Activated CD4-positive, alpha-beta T cell treated with anti-CD3 and anti-CD28 coated beads, Interleukin-2, amount 10 ng/mL, durations not matched to agents 24 days and 14 days (primary cell): ENCODE measurements at regions not wholly inside any gene's neighbourhood (a gene's known extent, or its start where the extent isn't known, plus 50 kb on each side); places are given as distances from the start of the nearest gene placed in this dataset.
"Not testable (repeated sequence)": the region's sequence is repeated elsewhere in the genome, so short reads cannot be mapped to it uniquely, and the experiment has no call there.

ENCODE experiments used
- DNase-seq: peaks from one replicate; pipeline ENCODE4 v3.0.0; 2022
- H3K27ac Mint-ChIP-seq: one replicate; pipeline ENCODE4 v1.8.0; 2022; ENCODE audit warnings: mild to moderate bottlenecking, mixed read lengths
- H3K27me3 Mint-ChIP-seq: one replicate; pipeline ENCODE4 v1.8.0; 2022; ENCODE audit warnings: mixed read lengths
- H3K36me3 Mint-ChIP-seq: one replicate; pipeline ENCODE4 v1.8.0; 2022; ENCODE audit warnings: low read depth, mild to moderate bottlenecking, mixed read lengths
- H3K4me1 Mint-ChIP-seq: one replicate; pipeline ENCODE4 v1.8.0; 2021; ENCODE audit warnings: mixed read lengths
- H3K4me3 Mint-ChIP-seq: one replicate; pipeline ENCODE4 v1.8.0; 2022; ENCODE audit warnings: mild to moderate bottlenecking, moderate library complexity, mixed read lengths
- H3K9me3 Mint-ChIP-seq: one replicate; pipeline ENCODE4 v1.8.0; 2021; ENCODE audit warnings: mixed read lengths
- intact Hi-C: fragments of 100-400 bp; cut with micrococcal nuclease; formaldehyde crosslinking; loops from one replicate; pipeline ENCODE4 v1.15.1; 2023

DNA sequence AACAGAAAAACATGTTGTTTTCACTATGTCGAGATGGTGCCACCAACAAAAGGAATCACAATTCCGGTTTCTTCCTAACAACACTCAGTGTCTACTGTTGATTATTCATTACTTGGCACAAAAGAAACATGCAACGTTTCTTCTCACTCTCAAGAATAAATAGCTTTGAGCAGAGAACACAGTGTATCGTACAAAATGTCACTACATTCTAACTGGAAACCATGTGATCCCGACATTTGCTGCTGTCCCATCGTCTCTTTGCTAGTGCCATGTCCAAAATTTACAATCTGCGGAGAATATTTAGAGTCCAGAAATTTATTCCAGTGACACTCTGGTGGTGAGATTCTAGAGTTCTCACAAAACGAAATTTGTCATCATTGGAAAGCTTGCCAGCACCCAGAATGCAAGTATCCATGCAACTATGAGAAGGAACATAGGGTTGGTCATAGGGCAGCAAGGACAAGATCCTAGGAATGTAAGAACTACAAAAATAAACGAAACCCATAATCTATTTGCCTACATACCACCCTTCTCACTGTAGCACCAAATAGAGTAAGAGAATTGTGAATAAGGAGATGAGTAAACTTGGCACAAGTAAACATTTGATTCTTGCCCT is 505.1 kb downstream of the LTN1 start:
- H3K4me1 Mint-ChIP-seq, result no peaks in the 10 kb centered on the region
- no peak for DNase-seq
- no peaks in the 10 kb centered on the region for H3K27me3 Mint-ChIP-seq
- no peaks in the 10 kb centered on the region for H3K9me3 Mint-ChIP-seq
- H3K36me3 Mint-ChIP-seq, result no peaks in the 10 kb centered on the region
- intact Hi-C loops, result no loop called here
- no peak overlapping the region for H3K4me3 Mint-ChIP-seq
- H3K27ac Mint-ChIP-seq, result no peak overlapping the region

DNA sequence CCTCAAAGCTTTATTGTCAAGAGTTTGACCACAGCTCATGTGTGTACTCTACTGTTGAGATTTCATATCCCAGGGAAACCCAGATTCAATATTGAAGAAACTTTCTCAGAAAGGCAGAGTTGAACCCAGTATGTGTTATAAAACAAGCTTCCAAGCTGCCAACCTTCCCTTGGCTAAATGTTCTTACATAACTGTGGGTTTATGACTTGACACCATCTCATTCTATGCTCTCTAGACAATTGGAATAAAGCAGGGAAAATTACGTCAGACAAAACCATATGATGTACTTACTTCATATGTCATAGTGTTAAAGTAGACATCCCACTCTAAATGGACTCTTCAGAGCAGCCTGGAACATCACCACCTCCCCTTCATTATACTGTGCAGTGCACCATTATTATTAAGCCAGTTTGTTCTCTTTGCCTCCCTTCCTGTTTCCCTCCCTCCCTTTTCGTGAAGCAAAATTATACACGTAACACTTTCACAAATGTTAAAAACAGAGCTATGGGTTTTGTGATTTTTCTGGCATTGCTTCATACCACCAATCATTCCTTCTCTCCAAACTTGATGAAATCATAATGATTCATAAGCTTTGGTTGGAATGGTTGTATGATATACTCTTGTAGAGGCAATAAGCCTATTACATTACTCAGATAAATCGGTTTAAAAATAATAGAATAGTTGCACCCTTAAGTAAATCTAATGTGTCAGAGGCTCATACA is 507.2 kb downstream of the LTN1 start:
- Mint-ChIP-seq H3K27ac (no peak overlapping the region), H3K4me1 (no peaks in the 10 kb centered on the region), H3K4me3 (no peak overlapping the region), H3K27me3 (no peaks in the 10 kb centered on the region), H3K9me3 (no peaks in the 10 kb centered on the region), H3K36me3 (no peaks in the 10 kb centered on the region)
- no peak for DNase-seq
- intact Hi-C loops, result no loop called here

DNA sequence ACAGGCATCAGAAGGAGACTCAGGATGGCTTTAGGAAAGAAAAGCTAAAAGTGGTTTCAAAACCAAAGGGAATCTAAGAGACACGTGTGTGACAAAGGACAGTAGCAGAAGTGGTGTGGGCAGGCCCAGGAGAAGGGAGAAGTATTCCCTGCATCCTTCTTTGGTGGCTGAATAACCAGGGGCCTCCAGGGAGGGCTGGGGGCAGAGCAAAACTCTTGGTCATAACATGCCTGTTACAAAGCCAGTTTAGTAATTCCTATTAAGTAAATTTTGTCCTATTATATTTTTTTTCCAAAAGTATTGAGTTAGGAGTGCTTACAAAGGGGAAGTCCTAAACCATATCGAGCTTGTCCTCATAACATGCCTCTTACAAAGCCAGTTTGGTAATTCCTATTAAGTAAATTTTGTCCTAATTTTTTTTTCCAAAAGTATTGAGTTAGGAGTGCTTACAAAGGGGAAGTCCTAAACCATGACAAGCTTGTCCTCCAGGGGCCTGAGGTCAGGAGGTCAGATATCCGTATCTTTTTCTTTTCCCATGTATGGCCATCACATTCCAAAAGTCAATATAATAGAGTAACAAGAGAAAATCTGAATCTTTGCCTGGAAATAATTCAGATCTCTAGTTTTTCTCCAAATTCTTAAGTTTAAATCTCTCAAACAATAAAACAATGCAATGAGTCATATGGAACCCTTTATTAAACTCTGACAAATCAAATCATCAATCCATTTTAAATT is 509.2 kb downstream of the LTN1 start:
- no peak for DNase-seq
- H3K4me1 Mint-ChIP-seq, result no peaks in the 10 kb centered on the region
- no peaks in the 10 kb centered on the region for H3K36me3 Mint-ChIP-seq
- H3K9me3 Mint-ChIP-seq, result no peaks in the 10 kb centered on the region
- H3K27me3 Mint-ChIP-seq, result no peaks in the 10 kb centered on the region
- no peak overlapping the region for H3K4me3 Mint-ChIP-seq
- no peak overlapping the region for H3K27ac Mint-ChIP-seq
- intact Hi-C loops, result no loop called here

DNA sequence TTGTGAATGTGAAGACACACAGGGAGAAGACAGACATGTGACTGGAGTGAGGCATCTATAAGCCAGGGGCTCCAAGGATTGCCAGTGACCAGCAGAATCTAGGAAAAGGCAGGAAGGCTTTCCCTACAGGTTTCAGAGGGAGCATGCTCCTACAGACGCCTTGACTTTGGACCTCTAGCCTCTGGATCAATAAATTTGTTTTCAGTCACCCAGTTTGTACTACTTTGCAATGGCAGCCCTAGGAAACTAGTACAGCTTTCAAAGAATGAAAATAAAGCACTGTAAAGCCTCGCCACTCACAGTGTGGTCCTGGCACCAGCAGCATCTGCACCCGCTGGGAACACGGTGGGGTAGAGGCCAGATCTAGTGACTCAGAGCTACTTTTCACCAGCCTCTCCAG is 510.0 kb downstream of the LTN1 start:
- Mint-ChIP-seq H3K36me3 (no peaks in the 10 kb centered on the region), H3K27ac (no peak overlapping the region), H3K27me3 (no peaks in the 10 kb centered on the region), H3K9me3 (no peaks in the 10 kb centered on the region), H3K4me1 (no peaks in the 10 kb centered on the region), H3K4me3 (no peak overlapping the region)
- no peak for DNase-seq
- intact Hi-C loops, result no loop called here

DNA sequence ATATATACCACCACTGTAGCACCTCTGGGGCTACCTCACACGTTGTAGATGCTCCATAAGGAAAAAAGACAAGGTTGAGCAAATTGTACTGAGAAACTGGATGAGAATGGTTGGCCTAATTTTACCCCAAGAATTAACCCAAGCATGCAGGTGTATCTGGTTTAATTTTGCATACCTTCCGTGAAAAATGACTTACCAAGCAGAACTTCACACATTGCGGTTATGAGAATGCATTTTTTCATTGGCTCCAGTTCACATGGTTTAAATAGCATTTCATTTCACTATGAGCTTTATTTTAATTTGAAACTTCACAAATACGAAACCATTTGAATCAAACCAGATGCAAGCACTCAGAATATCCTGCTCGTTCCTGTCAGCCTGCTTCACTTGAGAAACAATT is 512.2 kb downstream of the LTN1 start:
- Mint-ChIP-seq H3K36me3 (no peaks in the 10 kb centered on the region), H3K4me1 (no peaks in the 10 kb centered on the region), H3K4me3 (no peak overlapping the region), H3K27ac (no peak overlapping the region), H3K9me3 (no peaks in the 10 kb centered on the region), H3K27me3 (peaks cover 2% of the 10 kb centered on the region)
- intact Hi-C loops, result no loop called here
- no peak for DNase-seq

DNA sequence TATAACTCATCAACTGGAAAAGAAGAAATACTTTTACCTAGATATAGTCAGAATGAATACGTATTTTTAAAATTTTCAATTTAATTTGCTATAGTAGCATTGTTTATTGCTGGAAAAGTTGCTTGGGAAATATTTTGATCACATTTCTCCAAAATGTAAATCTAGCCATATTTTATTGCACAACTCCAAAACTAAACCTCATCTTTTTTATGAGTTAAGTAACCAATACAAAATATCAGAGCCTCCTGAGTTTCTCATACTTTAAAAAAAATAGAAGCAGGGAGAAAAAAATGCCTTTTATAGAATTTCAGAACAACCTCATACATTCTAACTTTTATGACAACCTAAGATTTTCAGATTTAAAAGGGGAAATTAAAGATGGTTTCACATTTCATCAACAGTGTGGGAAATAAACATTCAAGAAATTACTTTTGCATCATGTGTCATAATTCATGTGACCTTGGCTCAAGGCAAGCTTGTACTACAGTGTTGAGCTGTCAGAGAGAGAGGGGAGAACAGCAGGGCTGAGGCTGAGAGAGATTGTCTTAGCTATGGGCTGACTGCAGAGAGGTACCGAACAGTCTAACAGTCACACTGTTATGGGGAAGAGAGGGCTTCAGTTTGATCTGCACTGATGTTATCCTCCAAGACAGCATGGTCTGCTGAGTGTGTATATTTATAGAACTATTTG is 519.0 kb downstream of the LTN1 start:
- intact Hi-C loops, result no loop called here
- no peak for DNase-seq
- H3K4me3 Mint-ChIP-seq, result no peak overlapping the region
- H3K9me3 Mint-ChIP-seq, result no peaks in the 10 kb centered on the region
- H3K27ac Mint-ChIP-seq, result no peak overlapping the region
- H3K4me1 Mint-ChIP-seq, result peaks cover 2% of the 10 kb centered on the region
- H3K36me3 Mint-ChIP-seq, result no peaks in the 10 kb centered on the region
- H3K27me3 Mint-ChIP-seq, result peaks cover 5% of the 10 kb centered on the region

DNA sequence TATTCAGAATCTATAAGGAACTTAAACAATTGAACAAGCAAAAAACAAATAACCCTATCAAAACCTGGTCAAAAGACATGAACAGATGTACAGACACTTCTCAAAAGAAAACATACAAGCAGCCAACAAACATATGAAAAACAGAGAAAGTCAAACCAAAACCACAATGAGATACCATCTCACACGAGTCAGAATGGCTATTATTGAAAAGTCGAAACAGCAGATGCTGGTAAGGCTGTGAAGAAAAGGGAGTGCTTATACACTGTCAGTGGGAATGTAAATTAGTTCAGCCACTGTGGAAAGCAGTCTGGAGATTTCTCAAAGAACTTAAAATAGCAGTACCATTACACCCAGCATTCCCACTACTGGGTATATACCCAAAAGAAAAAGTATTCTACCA is 520.1 kb downstream of the LTN1 start:
- H3K36me3 Mint-ChIP-seq, H3K27me3 Mint-ChIP-seq, H3K4me1 Mint-ChIP-seq, intact Hi-C loops, H3K4me3 Mint-ChIP-seq, H3K27ac Mint-ChIP-seq, H3K9me3 Mint-ChIP-seq, DNase-seq: not testable (repeated sequence)

DNA sequence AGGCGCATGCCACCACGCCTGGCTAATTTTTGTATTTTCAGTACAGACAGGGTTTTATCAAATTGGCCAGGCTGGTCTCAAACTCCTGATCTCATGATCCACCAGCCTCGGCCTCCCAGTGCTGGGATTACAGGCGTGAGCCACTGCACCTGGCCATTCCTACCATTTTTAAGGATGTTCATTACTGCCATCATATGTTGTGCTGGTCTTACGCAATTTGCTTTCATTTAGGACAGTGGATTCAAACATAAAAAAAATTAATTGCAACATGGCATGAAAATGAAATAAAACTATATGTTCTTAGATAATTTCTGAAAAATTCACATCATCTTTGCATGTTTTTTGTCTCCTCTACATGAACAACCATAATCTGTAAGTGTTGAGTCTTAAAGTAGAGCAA is 527.7 kb downstream of the LTN1 start:
- Mint-ChIP-seq H3K27me3 (peaks cover 4% of the 10 kb centered on the region), H3K9me3 (no peaks in the 10 kb centered on the region), H3K36me3 (no peaks in the 10 kb centered on the region), H3K4me3 (no peak overlapping the region), H3K27ac (no peak overlapping the region), H3K4me1 (no peaks in the 10 kb centered on the region)
- intact Hi-C loops, result no loop called here
- no peak for DNase-seq

DNA sequence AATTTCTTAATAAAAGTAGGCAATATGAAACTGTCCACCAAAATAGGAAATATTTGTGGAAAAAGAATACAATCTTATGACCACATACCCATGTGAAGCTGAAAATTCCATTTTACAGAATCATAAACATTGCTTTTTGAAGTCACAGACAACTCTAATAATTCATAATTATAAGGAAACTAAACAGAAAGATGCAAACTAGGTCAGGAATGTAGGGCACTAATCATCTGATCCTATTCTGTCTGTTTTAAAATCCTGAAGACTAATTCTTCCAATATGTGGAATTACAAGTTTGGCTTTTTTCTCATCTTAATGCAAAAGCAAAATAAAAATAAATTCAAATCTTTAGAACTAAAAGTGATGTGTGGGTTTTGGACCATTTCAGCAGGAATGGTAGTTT is 528.6 kb downstream of the LTN1 start:
- intact Hi-C loops, result no loop called here
- H3K9me3 Mint-ChIP-seq, result no peaks in the 10 kb centered on the region

DNA sequence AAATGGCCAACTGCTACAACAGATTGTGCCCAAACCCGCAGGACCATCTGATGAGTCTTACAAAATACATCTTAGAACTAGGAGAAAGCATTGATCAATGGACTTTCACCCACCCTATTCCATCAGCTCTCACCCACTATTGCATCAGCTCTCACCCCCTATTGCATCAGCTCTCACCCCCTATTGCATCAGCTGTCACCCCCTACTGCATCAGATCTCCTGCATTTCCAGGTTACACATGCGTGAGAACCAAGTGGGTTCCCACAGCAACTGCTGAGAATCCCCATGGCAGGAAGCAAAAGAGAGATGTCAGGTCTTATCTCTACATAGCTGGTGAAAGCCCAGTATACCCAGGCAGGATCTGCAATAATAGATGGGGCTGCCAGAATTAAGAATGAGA is 533.5 kb downstream of the LTN1 start:
- intact Hi-C loops, result no loop called here
- no peak overlapping the region for H3K4me3 Mint-ChIP-seq

More for the DNA sequence above, 528.6 kb downstream of the LTN1 start:
- no peaks in the 10 kb centered on the region for H3K4me1 Mint-ChIP-seq
- peaks cover 4% of the 10 kb centered on the region for H3K27me3 Mint-ChIP-seq
- no peak overlapping the region for H3K4me3 Mint-ChIP-seq
- DNase-seq, result no peak
- H3K27ac Mint-ChIP-seq, result no peak overlapping the region
- no peaks in the 10 kb centered on the region for H3K36me3 Mint-ChIP-seq

DNA sequence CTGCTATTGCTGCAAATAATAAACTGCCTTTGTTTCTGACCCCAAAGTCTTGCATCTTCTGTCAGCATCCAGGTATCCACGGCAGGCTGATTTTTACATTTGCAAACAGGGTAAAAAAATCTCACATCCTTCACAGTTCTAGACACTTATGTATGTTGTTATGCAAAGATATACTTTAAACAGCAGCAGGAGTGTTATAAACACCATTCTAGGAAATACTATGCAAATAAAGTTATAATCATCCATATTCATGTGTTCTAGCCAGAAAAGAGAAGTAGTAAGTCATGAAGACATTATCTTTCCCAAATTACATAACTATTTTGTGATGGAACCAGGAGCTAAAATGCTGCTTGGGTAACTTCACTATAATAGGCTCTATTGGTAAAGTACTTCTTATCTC is 534.2 kb downstream of the LTN1 start:
- Mint-ChIP-seq H3K27ac (no peak overlapping the region), H3K4me1 (no peaks in the 10 kb centered on the region), H3K27me3 (peaks cover 1% of the 10 kb centered on the region), H3K4me3 (no peak overlapping the region), H3K36me3 (no peaks in the 10 kb centered on the region), H3K9me3 (no peaks in the 10 kb centered on the region)
- intact Hi-C loops, result no loop called here
- no peak for DNase-seq

More for the DNA sequence above, 533.5 kb downstream of the LTN1 start:
- Mint-ChIP-seq H3K36me3 (no peaks in the 10 kb centered on the region), H3K27ac (no peak overlapping the region), H3K27me3 (peaks cover 1% of the 10 kb centered on the region), H3K9me3 (no peaks in the 10 kb centered on the region), H3K4me1 (no peaks in the 10 kb centered on the region)
- DNase-seq, result no peak

DNA sequence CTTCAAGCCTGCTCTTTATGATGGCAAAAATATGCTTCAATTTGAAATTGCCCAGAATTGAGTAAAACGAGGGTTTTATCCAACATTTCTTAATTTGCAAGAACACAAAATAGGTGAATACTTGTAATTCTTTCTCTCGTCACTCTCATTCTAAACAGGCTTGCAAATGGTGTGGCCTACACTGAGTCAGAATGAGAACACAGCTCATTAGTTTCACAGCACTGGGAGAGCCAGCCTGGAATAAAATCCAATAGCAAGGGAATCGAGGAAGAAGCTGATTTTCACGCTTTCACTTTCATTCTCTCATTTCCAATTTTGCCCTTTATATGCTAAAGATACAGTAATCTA is 537.5 kb downstream of the LTN1 start:
- no peak overlapping the region for H3K4me3 Mint-ChIP-seq

DNA sequence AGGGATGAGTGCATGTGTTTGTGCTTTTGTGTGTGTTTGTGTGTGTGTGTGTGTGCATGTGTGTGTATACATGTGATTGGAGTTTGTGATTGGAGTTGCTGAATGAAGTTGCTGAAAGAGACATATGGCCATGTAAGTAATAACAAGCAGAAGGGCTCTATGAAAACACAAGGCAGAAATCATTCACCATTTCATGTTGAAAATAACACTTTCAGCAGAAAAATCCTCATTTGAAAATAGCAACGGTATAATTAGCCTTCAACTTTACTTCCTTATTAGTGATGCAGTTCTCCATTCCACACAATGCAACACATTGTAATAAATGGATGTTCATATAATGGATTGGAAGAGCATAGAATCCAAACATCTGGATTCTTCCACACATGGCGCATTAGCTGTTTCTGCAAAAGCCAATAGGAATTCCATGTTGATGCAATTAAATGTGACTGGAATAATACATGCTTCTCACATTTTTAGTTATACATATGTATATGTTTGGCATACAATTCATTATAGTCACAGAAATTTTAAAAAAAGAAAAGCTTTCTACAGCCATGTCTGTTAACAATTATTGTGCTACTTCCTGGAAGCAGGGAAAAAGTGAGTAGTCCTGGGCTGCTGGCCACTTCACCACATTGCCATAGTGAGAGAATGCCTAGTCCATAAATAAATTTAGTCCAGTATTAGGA is 538.0 kb downstream of the LTN1 start:
- H3K9me3 Mint-ChIP-seq, result no peaks in the 10 kb centered on the region
- DNase-seq, result no peak
- H3K4me3 Mint-ChIP-seq, result no peak overlapping the region
- intact Hi-C loops, result no loop called here
- peaks cover 1% of the 10 kb centered on the region for H3K27me3 Mint-ChIP-seq
- H3K36me3 Mint-ChIP-seq, result no peaks in the 10 kb centered on the region
- no peaks in the 10 kb centered on the region for H3K4me1 Mint-ChIP-seq
- no peak overlapping the region for H3K27ac Mint-ChIP-seq

More for the DNA sequence above, 537.5 kb downstream of the LTN1 start:
- H3K4me1 Mint-ChIP-seq, result no peaks in the 10 kb centered on the region
- DNase-seq, result no peak
- peaks cover 1% of the 10 kb centered on the region for H3K27me3 Mint-ChIP-seq
- H3K27ac Mint-ChIP-seq, result no peak overlapping the region
- H3K36me3 Mint-ChIP-seq, result no peaks in the 10 kb centered on the region
- no peaks in the 10 kb centered on the region for H3K9me3 Mint-ChIP-seq
- intact Hi-C loops, result no loop called here

DNA sequence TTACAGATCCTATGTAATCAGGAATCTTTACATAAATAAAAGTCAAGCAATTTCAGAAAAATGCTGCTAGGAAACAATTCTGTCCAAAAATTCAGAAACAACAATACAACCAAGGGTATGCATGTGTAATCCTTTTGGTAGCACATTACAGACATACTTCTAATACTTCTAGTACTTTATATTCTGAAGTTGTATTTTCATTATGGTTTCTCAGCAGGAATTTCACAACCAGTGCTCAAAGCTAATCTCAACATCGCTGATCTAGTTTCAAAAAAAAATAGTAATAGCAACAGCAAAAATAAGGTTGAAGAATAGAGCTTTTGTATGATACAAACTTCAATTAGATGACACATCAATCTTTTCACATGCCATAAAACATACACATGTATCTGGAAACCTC is 545.2 kb downstream of the LTN1 start:
- Mint-ChIP-seq H3K27ac (no peak overlapping the region), H3K4me1 (no peaks in the 10 kb centered on the region), H3K27me3 (no peaks in the 10 kb centered on the region), H3K9me3 (peaks cover 3% of the 10 kb centered on the region), H3K4me3 (no peak overlapping the region), H3K36me3 (no peaks in the 10 kb centered on the region)
- intact Hi-C loops, result no loop called here
- no peak for DNase-seq
